MCF 10A (cell line): ENCODE measurements at regions not wholly inside any gene's neighbourhood (a gene's known extent, or its start where the extent isn't known, plus 50 kb on each side); places are given as distances from the start of the nearest gene placed in this dataset.

Source experiments
- BruUV-seq: library from RNA; stranded (reverse); fragments of 400-500 nt; replicated peaks from 2 replicates; lab custom pipeline; 2021; lab: Mats Ljungman, UMichigan
- CTCF ChIA-PET: fragments of 300-600 bp; sonication (Branson Sonifier 250); formaldehyde crosslinking; extraction: SDS; loops from one replicate; lab custom pipeline; 2021; ENCODE audit warnings: antibody characterized with exemption, inconsistent platforms; lab: Yijun Ruan, JAX
- POLR2A ChIA-PET: fragments of 300-600, 350-650 bp; sonication (Branson Sonifier 250); formaldehyde crosslinking; extraction: SDS; loops from one replicate; lab custom pipeline; 2020; ENCODE audit warnings: antibody characterized with exemption, inconsistent platforms; lab: Yijun Ruan, JAX
- DNase-seq: peaks from one replicate; pipeline ENCODE4 v3.0.0-alpha.2; 2018; ENCODE audit not compliant: unreplicated experiment
- H3K27ac Mint-ChIP-seq: one replicate; pipeline ENCODE4 v1.8.0; 2022; ENCODE audit warnings: mild to moderate bottlenecking, low read depth, mixed read lengths; ENCODE audit not compliant: unreplicated experiment
- H3K27me3 Mint-ChIP-seq: one replicate; pipeline ENCODE4 v1.8.0; 2022; ENCODE audit warnings: mixed read lengths; ENCODE audit not compliant: insufficient read depth, unreplicated experiment
- H3K36me3 Mint-ChIP-seq: one replicate; pipeline ENCODE4 v1.8.0; 2022; ENCODE audit warnings: mild to moderate bottlenecking, moderate library complexity, mixed read lengths; ENCODE audit not compliant: insufficient read depth, unreplicated experiment
- H3K4me1 Mint-ChIP-seq: one replicate; pipeline ENCODE4 v1.8.0; 2022; ENCODE audit warnings: mixed read lengths; ENCODE audit not compliant: insufficient read depth, unreplicated experiment
- H3K4me3 Mint-ChIP-seq: one replicate; pipeline ENCODE4 v1.8.0; 2022; ENCODE audit warnings: mild to moderate bottlenecking, moderate library complexity, mixed read lengths; ENCODE audit not compliant: unreplicated experiment
- H3K9me3 Mint-ChIP-seq: one replicate; pipeline ENCODE4 v1.8.0; 2022; ENCODE audit warnings: mixed read lengths; ENCODE audit not compliant: unreplicated experiment
- CTCF ChIP-seq: fragments of 200-600 bp; IDR thresholded peaks from one replicate; pipeline ENCODE4 v1.8.0; 2022; ENCODE audit warnings: antibody characterized with exemption, mild to moderate bottlenecking; ENCODE audit not compliant: unreplicated experiment
- intact Hi-C: fragments of 100-400 bp; cut with micrococcal nuclease; formaldehyde crosslinking; loops from 2 replicates; pipeline ENCODE4 v1.14.1; 2022

- Mint-ChIP-seq H3K4me3 (peak overlapping the region; percentile 54), H3K4me1 (peaks cover 28% of the 10 kb centered on the region), H3K27ac (peak overlapping the region; percentile 76)
These were observed 91.0 kb upstream of the CCBE1 start for GRCh38 chr18:59787998-59788790.

DNA sequence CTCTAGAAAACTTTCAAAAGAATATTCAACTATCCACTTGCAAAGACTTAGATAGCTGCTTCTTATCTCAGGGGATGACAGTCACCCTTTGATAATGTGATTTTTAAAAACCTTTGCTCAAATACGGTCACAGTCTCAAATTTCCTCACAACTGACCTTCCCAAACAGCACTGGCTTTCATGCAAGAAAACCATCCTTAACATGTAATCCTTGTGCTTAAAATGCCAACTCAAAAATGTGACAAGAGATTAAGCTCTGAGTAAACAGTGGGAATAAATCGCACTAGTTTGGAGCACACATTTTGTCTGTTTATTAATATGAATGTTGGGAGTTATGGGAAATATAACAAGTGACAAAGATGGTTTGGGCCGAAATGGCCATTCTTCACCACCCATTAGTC is 87.5 kb upstream of the CCBE1 start:
- BruUV-seq = no TSS peak
- Mint-ChIP-seq H3K4me1 (peaks cover 38% of the 10 kb centered on the region), H3K4me3 (no peak overlapping the region), H3K36me3 (no peaks in the 10 kb centered on the region), H3K27ac (no peak overlapping the region), H3K9me3 (no peaks in the 10 kb centered on the region), H3K27me3 (no peaks in the 10 kb centered on the region)
- TF ChIP-seq CTCF = no peak
- ChIA-PET CTCF (interaction anchor here (0.5 to 7.8 kb wide), 10 partner anchors 15 to 324 kb away, joined by 3 to 118 read pairs (median 4); partner anchors contain the start of gene CCBE1), POLR2A (no interaction called here)
- intact Hi-C loops = no loop called here
- no peak for DNase-seq

More at GRCh38 chr18:59787998-59788790, 91.0 kb upstream of the CCBE1 start:
- Mint-ChIP-seq H3K9me3 (no peaks in the 10 kb centered on the region), H3K36me3 (no peaks in the 10 kb centered on the region), H3K27me3 (no peaks in the 10 kb centered on the region)
- CTCF ChIA-PET = interaction anchor here (0.7 to 3.5 kb wide), 8 partner anchors 9 to 329 kb away, joined by 3 to 17 read pairs (median 4); partner anchors contain the start of gene CCBE1
- intact Hi-C loops = no loop called here
- no peak for TF ChIP-seq CTCF
- POLR2A ChIA-PET = interaction anchor here (0.6 to 0.8 kb wide), 4 partner anchors 35 to 361 kb away, joined by 3 to 4 read pairs (median 3); no protein-coding TSS in a partner anchor
- peak; percentile 74 for DNase-seq
- BruUV-seq = no TSS peak

DNA sequence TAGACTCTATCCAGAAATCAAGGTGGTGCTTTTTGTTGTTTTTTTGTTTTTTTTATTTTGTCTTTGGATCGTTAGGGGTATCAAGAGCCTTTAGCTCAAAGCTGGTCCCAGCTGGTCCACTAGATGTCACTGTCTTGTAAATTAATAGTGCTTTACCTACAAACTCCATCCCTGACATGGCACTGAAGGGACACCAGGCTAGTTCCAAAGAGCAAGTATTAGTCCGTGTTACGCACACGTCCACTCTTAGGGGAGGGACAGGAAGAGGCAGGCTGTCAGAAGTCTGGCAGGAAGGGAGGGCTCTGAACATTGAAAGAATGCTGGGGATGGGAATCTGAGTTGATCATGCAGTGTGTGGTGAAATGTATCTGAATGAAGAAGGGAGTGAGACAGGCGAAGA is 85.9 kb upstream of the CCBE1 start:
- Mint-ChIP-seq H3K27ac (peak overlapping the region; percentile 0), H3K9me3 (no peaks in the 10 kb centered on the region), H3K4me1 (peaks cover 40% of the 10 kb centered on the region), H3K4me3 (no peak overlapping the region), H3K27me3 (no peaks in the 10 kb centered on the region), H3K36me3 (no peaks in the 10 kb centered on the region)
- POLR2A ChIA-PET = interaction anchor here (1.1 kb wide), 1 partner anchor 40 kb away, joined by 5 read pairs; no protein-coding TSS in a partner anchor
- peak; percentile 51 for TF ChIP-seq CTCF
- CTCF ChIA-PET = interaction anchor here (0.5 to 7.8 kb wide), 20 partner anchors 9 to 766 kb away, joined by 3 to 118 read pairs (median 3); partner anchors contain the start of gene CCBE1
- peak; percentile 70 for DNase-seq
- intact Hi-C loops = loop anchor here (1.0 kb wide), 3 partner anchors 40 to 324 kb away; no protein-coding TSS in a partner anchor
- BruUV-seq = no TSS peak

- POLR2A ChIA-PET = interaction anchor here (0.5 to 3.1 kb wide), 12 partner anchors 8 to 423 kb away, joined by 3 to 22 read pairs (median 3); partner anchors contain the start of gene CCBE1
- no peak for TF ChIP-seq CTCF
- CTCF ChIA-PET = interaction anchor here (0.6 to 7.8 kb wide), 10 partner anchors 9 to 890 kb away, joined by 3 to 118 read pairs (median 5); partner anchors contain the start of gene CCBE1
- Mint-ChIP-seq H3K27me3 (no peaks in the 10 kb centered on the region), H3K36me3 (no peaks in the 10 kb centered on the region), H3K4me1 (peaks cover 26% of the 10 kb centered on the region), H3K9me3 (no peaks in the 10 kb centered on the region), H3K4me3 (no peak overlapping the region), H3K27ac (peak overlapping the region; percentile 49)
- no TSS peak for BruUV-seq
- intact Hi-C loops = loop anchor here (2.0 kb wide), 1 partner anchor 83 kb away; the partner anchor contains the start of gene CCBE1
- DNase-seq = peak; percentile 55
These were observed 82.8 kb upstream of the CCBE1 start for GRCh38 chr18:59779979-59780378.
